IMR-90 (cell line): ENCODE measurements at regions not wholly inside any gene's neighbourhood (a gene's known extent, or its start where the extent isn't known, plus 50 kb on each side); places are given as distances from the start of the nearest gene placed in this dataset.

Experiments used
- ATAC-seq: fragments of 200-7000 bp; cut with Tn5 transposase; 2 replicates; pipeline ENCODE4 v1.9.1; 2020; ENCODE audit warnings: low read depth, mild to moderate bottlenecking, moderate library complexity
- BruUV-seq: library from RNA; stranded (reverse); fragments of 400-500 nt; replicated peaks from 2 replicates; lab custom pipeline; 2021; lab: Mats Ljungman, UMichigan
- CTCF ChIA-PET: fragments of 300-600 bp; formaldehyde crosslinking; extraction: SDS; loops from one replicate; lab custom pipeline; 2021; ENCODE audit warnings: antibody characterized with exemption; lab: Yijun Ruan, JAX
- POLR2A ChIA-PET: fragments of 300-600 bp; sonication (Branson Sonifier 250); formaldehyde crosslinking; loops from one replicate; lab custom pipeline; 2022; ENCODE audit warnings: antibody characterized with exemption; ENCODE audit not compliant: unreplicated experiment; lab: Charles Lee
- DNase-seq: peaks from one replicate; pipeline ENCODE4 v3.0.0; 2013
- H2AFZ ChIP-seq: replicated peaks from 2 replicates; pipeline ENCODE3; 2013; ENCODE audit warnings: low read length, mild to moderate bottlenecking; ENCODE audit not compliant: poor library complexity
- H2AK5ac ChIP-seq: 2 replicates; pipeline ENCODE4 v1.6.1; 2013; ENCODE audit warnings: low read depth, low read length, inconsistent platforms
- H2AK9ac ChIP-seq: replicated peaks from 2 replicates; pipeline ENCODE3; 2013; ENCODE audit warnings: mild to moderate bottlenecking, low read depth, low read length, moderate library complexity; ENCODE audit not compliant: poor library complexity
- H2BK120ac ChIP-seq: 2 replicates; pipeline ENCODE4 v1.6.1; 2013; ENCODE audit warnings: low read depth, low read length, inconsistent platforms
- H2BK15ac ChIP-seq: 3 replicates; pipeline ENCODE4 v1.6.1; 2013; ENCODE audit warnings: low read depth, low read length, inconsistent platforms
- H2BK20ac ChIP-seq: 2 replicates; pipeline ENCODE4 v1.6.1; 2013; ENCODE audit warnings: low read depth, mild to moderate bottlenecking, inconsistent platforms, low read length, moderate library complexity
- H2BK5ac ChIP-seq: 2 replicates; pipeline ENCODE4 v1.6.1; 2013; ENCODE audit warnings: mild to moderate bottlenecking, low read depth, low read length, inconsistent platforms; ENCODE audit not compliant: poor library complexity, severe bottlenecking
- H3K14ac ChIP-seq: replicated peaks from 2 replicates; pipeline ENCODE4 v1.6.1; 2013; ENCODE audit warnings: low read depth, low read length, inconsistent platforms
- H3K18ac ChIP-seq: 2 replicates; pipeline ENCODE4 v1.6.1; 2013; ENCODE audit warnings: low read depth, low read length, control low read depth
- H3K23ac ChIP-seq: 2 replicates; pipeline ENCODE4 v1.6.1; 2013; ENCODE audit warnings: low read depth, low read length, inconsistent platforms
- H3K27ac ChIP-seq: 2 replicates; pipeline ENCODE4 v1.5.1; 2013; ENCODE audit warnings: mild to moderate bottlenecking, control low read depth, low read length; ENCODE audit not compliant: insufficient read depth
- H3K27me3 ChIP-seq: 2 replicates; pipeline ENCODE4 v1.6.1; 2013; ENCODE audit warnings: low read length; ENCODE audit not compliant: control insufficient read depth, insufficient read depth
- H3K36me3 ChIP-seq: 2 replicates; pipeline ENCODE4 v1.6.1; 2013; ENCODE audit warnings: low read length, mixed read lengths; ENCODE audit not compliant: control insufficient read depth, insufficient read depth
- H3K4ac ChIP-seq: 2 replicates; pipeline ENCODE4 v1.6.1; 2013; ENCODE audit warnings: low read depth, low read length, inconsistent platforms
- H3K4me1 ChIP-seq: 2 replicates; pipeline ENCODE4 v1.6.1; 2013; ENCODE audit warnings: low read length, mixed read lengths; ENCODE audit not compliant: control insufficient read depth, insufficient read depth
- H3K4me2 ChIP-seq: 2 replicates; pipeline ENCODE4 v1.6.1; 2013; ENCODE audit warnings: low read depth, mild to moderate bottlenecking, control low read depth, low read length, moderate library complexity
- H3K4me3 ChIP-seq: 2 replicates; pipeline ENCODE4 v1.5.1; 2013; ENCODE audit warnings: low read depth, mild to moderate bottlenecking, control low read depth, low read length, moderate library complexity; ENCODE audit not compliant: insufficient read depth
- H3K56ac ChIP-seq: 2 replicates; pipeline ENCODE4 v1.6.1; 2013; ENCODE audit warnings: low read length, inconsistent platforms; ENCODE audit not compliant: insufficient read depth; ENCODE audit errors: extremely low read depth
- H3K79me1 ChIP-seq, 2 experiments: 2 replicates each; pipeline ENCODE4 v1.6.1; 2013; ENCODE audit warnings: low read length in 2 of 2, inconsistent platforms in 1 of 2, low read depth in 1 of 2
- H3K9ac ChIP-seq: 2 replicates; pipeline ENCODE4 v1.6.1; 2013; ENCODE audit warnings: low read depth, low read length, control low read depth
- H3K9me1 ChIP-seq: 2 replicates; pipeline ENCODE4 v1.6.1; 2013; ENCODE audit warnings: low read length, inconsistent platforms; ENCODE audit not compliant: insufficient read depth
- H3K9me3 ChIP-seq: 2 replicates; pipeline ENCODE4 v1.6.1; 2013; ENCODE audit warnings: low read length; ENCODE audit not compliant: control insufficient read depth, insufficient read depth
- H4K20me1 ChIP-seq: 2 replicates; pipeline ENCODE4 v1.6.1; 2013; ENCODE audit warnings: low read length, inconsistent platforms; ENCODE audit not compliant: insufficient read depth
- H4K5ac ChIP-seq: 2 replicates; pipeline ENCODE4 v1.6.1; 2013; ENCODE audit warnings: mild to moderate bottlenecking, low read depth, low read length, control low read depth
- H4K8ac ChIP-seq, 2 experiments: 2 replicates each; pipeline ENCODE4 v1.6.1; 2013; ENCODE audit warnings: low read depth in 2 of 2, low read length in 2 of 2, control low read depth in 1 of 2, inconsistent platforms in 1 of 2
- H4K91ac ChIP-seq: 2 replicates; pipeline ENCODE4 v1.6.1; 2013; ENCODE audit warnings: low read depth, low read length, inconsistent platforms; ENCODE audit not compliant: insufficient read depth
- CEBPB ChIP-seq: IDR thresholded peaks from 2 replicates; pipeline ENCODE4 v1.6.1; 2012; ENCODE audit warnings: low read depth, low read length, improper control_type of control experiment
- CHD1 ChIP-seq: IDR thresholded peaks from 2 replicates; pipeline ENCODE4 v1.6.1; 2012; ENCODE audit warnings: low read depth, low read length, improper control_type of control experiment
- CTCF ChIP-seq: conservative IDR thresholded peaks from 2 replicates; pipeline ENCODE4 v1.5.1; 2012; ENCODE audit warnings: mild to moderate bottlenecking, low read depth, low read length, improper control_type of control experiment
- ELK1 ChIP-seq: fragments of 150-350 bp; IDR thresholded peaks from 2 replicates; pipeline ENCODE4 v1.6.1; 2016; ENCODE audit warnings: low read depth, mild to moderate bottlenecking, low read length, moderate library complexity, borderline replicate concordance
- FOS ChIP-seq: fragments of 150-350 bp; IDR thresholded peaks from 2 replicates; pipeline ENCODE4 v1.6.1; 2016; ENCODE audit warnings: low read depth, low read length
- MAFK ChIP-seq: IDR thresholded peaks from 2 replicates; pipeline ENCODE4 v1.6.1; 2012; ENCODE audit warnings: low read depth, low read length, improper control_type of control experiment
- MAZ ChIP-seq: IDR thresholded peaks from 2 replicates; pipeline ENCODE4 v1.6.1; 2012; ENCODE audit warnings: low read depth, mild to moderate bottlenecking, low read length, improper control_type of control experiment, moderate library complexity, borderline replicate concordance
- MXI1 ChIP-seq: IDR thresholded peaks from 2 replicates; pipeline ENCODE4 v1.6.1; 2012; ENCODE audit warnings: low read depth, mild to moderate bottlenecking, low read length, moderate library complexity, borderline replicate concordance
- NFE2L2 ChIP-seq: fragments of 150-350 bp; IDR thresholded peaks from 2 replicates; pipeline ENCODE4 v1.6.1; 2016; ENCODE audit warnings: low read depth, mild to moderate bottlenecking, low read length
- dilution Hi-C: fragments of 300-500 bp; cut with HindIII; formaldehyde crosslinking; loops from one replicate; pipeline ENCODE4 v1.14.3; 2018; ENCODE audit warnings: low sequenced_read_pairs; ENCODE audit not compliant: unreplicated experiment
- in situ Hi-C: fragments of 300-500 bp; cut with MboI; formaldehyde crosslinking; loops from 3 replicates; pipeline ENCODE4 v1.14.3; 2019; ENCODE audit warnings: low sequenced_read_pairs, inconsistent platforms, mixed read lengths
- intact Hi-C: fragments of 100-400 bp; cut with micrococcal nuclease; formaldehyde crosslinking; loops from 2 replicates; pipeline ENCODE4 v1.10.0; 2022

- peaks cover 2% of the 10 kb centered on the region; the same call in 1 of the 2 replicates for H3K9me3 ChIP-seq
- no peak overlapping the region for H2BK20ac ChIP-seq
- H2AFZ ChIP-seq = no peak overlapping the region
- no peaks in the 10 kb centered on the region for H3K79me1 ChIP-seq
- no peak overlapping the region for H3K14ac ChIP-seq
- H2BK5ac ChIP-seq = no peak overlapping the region
- H2AK9ac ChIP-seq = no peak overlapping the region
- ChIA-PET POLR2A (no interaction called here), CTCF (interaction anchor here (0.6 kb wide), 1 partner anchor 32 kb away, joined by 3 read pairs; no protein-coding TSS in a partner anchor)
- H3K27me3 ChIP-seq = no peaks in the 10 kb centered on the region
- H3K9ac ChIP-seq = no peak overlapping the region
- no peaks in the 10 kb centered on the region for H3K4me1 ChIP-seq
- no peak for TF ChIP-seq ELK1
- no peak for TF ChIP-seq NFE2L2
- no peak for TF ChIP-seq FOS
- no peak for TF ChIP-seq MAFK
- TF ChIP-seq MXI1 = no peak
- TF ChIP-seq MAZ = no peak
- no peak for TF ChIP-seq CHD1
- no peak for TF ChIP-seq CTCF
- no peak for TF ChIP-seq CEBPB
- no peak overlapping the region for H3K4me2 ChIP-seq
- no peak overlapping the region for H2BK15ac ChIP-seq
- DNase-seq (no peak), ATAC-seq (no peak)
- no peaks in the 10 kb centered on the region for H3K9me1 ChIP-seq
- H3K23ac ChIP-seq = no peak overlapping the region
- no peak overlapping the region for H3K56ac ChIP-seq
- no peak overlapping the region for H3K27ac ChIP-seq
- H3K4ac ChIP-seq = no peak overlapping the region
- dilution Hi-C loops (no loop called here), in situ Hi-C loops (no loop called here), intact Hi-C loops (no loop called here)
- no peak overlapping the region for H4K5ac ChIP-seq
- H2AK5ac ChIP-seq = no peak overlapping the region
- H4K91ac ChIP-seq = no peak overlapping the region
- H3K18ac ChIP-seq = no peak overlapping the region
- H4K20me1 ChIP-seq = no peaks in the 10 kb centered on the region
- no TSS peak for BruUV-seq
- H4K8ac ChIP-seq = no peak overlapping the region
- H3K4me3 ChIP-seq = no peak overlapping the region
- no peak overlapping the region for H2BK120ac ChIP-seq
- no peaks in the 10 kb centered on the region for H3K36me3 ChIP-seq
Observed at GRCh38 chr5:101662263-101662662, 633.8 kb downstream of the SLCO4C1 start.
